CD4-positive, alpha-beta T cell treated with Interleukin-15 for 4 hours (primary cell): ENCODE measurements at regions not wholly inside any gene's neighbourhood (a gene's known extent, or its start where the extent isn't known, plus 50 kb on each side); places are given as distances from the start of the nearest gene placed in this dataset.
"Not testable (repeated sequence)": the region's sequence is repeated elsewhere in the genome, so short reads cannot be mapped to it uniquely, and the experiment has no call there.

Source experiments
- DNase-seq: peaks from one replicate; pipeline ENCODE4 v3.0.0-alpha.2; 2020; ENCODE audit warnings: low spot score

GRCh38 chr2:207216457-207216856 lies 50.7 kb upstream of the KLF7 start:
- DNase-seq = no peak

DNA sequence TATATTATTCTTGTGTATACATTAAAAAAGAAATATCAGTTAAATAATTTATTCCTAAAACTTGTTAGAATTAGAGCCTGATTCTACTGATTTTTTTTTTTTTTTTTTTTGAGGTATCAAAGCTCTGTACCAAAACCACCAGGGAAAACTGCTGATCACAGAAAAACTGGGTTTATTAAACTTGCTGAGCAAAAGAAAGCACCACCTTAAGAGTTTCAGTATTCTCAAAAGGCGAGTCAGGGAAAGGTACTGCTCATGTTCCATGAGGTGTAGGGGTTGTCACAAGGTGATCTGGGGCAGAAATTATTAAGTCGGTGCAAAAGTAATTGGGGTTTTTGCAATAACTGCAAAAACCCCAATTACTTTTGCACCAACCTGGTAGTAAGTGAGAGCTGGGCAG lies 51.7 kb upstream of the KLF7 start:
- no peak for DNase-seq

DNA sequence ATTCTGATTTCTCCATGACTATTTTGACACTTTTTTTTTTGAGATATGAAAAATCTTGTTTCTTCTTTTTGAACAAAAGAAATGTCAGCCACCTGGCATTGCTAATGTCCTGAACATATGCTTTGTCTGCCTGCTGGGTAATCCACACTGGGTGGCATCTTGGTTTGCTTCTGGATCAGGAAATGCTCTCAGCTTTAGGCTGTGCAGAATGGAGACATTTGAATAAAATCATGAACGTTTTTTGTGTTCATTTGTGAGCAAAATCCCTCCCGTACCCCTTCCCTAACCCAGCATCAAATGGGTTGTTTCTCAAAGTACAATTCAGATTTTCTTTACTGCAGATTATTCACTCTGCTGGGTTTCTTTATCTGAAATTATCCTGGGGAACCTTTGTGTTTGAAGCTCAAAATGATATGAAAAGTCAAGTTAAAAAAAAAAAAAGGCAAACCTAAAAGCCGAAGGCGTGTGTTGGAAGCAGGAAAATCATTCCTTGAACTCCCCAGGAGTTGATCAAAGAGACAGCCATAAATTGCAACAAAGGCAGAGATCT lies 53.4 kb upstream of the KLF7 start:
- DNase-seq = no peak

GRCh38 chr2:207219676-207220501 lies 54.1 kb upstream of the KLF7 start:
- DNase-seq = no peak

DNA sequence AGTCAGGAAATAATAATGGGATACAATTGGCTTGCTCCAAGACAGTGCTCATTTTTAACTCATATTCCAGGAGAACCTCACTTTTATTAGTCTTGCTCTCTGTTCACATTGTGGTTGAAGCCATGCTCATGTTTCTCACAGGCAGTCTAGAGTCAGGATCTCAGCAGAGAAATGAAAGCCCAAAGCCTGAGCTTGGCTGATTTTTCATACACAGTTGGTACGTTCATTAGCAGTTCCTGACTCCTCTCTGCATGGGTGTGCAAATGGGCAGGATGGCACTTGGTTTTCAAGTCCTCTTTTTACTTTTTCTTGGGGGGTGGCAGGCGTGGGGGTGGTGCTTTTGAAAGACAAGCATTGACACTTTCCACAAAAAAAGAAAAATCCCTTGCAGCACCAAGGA lies 56.0 kb upstream of the KLF7 start:
- no peak for DNase-seq

GRCh38 chr2:207223051-207223450 lies 57.3 kb upstream of the KLF7 start:
- DNase-seq = no peak

DNA sequence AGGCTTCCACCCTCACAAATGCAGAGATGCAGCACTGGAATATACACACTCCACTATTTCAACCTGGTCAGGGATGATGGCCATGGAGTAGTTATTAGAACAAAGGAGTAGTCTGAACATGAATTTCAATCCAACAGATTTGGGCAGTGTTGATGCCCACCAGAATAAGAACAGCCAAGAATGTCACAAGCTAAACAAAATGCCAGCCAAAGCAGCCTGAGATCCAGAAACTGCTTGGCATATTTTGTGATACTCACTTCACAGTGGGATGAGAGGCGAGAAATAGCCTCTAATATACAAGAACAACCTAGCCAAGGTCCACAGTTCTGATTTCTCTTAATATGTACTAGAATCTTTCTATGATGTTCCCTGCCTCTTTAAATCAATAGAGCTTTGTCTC lies 58.6 kb upstream of the KLF7 start:
- no peak for DNase-seq

GRCh38 chr2:207224791-207225482 lies 59.2 kb upstream of the KLF7 start:
- DNase-seq = no peak

DNA sequence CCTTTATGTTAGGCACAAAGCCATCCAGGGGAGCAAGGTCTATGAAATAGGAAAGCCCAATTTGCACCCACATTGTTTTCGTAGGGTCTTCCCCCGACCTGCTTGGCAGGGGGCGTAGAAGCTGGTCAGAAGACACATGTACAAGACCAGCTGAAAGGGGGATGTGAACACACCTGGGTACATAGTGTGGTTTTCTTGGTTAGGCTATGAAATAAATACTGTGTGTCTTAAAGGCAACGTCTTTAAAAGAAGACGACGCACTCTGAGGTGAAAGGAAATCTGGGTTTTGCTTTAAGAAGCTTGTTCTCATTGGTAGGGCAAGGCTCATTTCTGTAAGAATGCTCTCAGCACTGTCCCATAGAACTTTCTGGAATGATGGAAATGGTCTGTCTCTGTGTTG lies 60.0 kb upstream of the KLF7 start:
- DNase-seq = no peak

- DNase-seq = no peak
Observed at GRCh38 chr2:207226243-207226642, 60.5 kb upstream of the KLF7 start.

DNA sequence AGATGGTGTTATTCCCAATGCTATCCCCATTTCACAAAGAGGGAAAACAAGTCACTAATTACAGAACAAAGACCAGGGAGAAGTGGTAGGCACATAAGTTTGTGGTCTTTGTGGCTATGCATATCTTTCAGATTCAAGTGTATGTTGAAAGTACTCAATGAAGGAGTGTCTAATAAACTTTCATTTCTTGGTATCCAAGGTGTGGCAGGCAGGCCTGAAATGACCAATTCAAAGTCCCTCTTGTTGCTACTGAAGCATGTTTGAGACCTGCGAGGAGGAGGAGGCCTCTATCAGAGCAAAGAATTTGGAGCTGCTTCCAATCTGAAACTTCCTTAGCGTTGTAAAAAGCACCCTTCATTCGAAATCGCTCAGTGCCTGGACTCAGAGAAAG lies 60.9 kb upstream of the KLF7 start:
- DNase-seq = no peak

GRCh38 chr2:207227062-207227748 lies 61.5 kb upstream of the KLF7 start:
- no peak for DNase-seq

GRCh38 chr2:207227749-207228145 lies 62.0 kb upstream of the KLF7 start:
- no peak for DNase-seq

- DNase-seq = no peak
Observed at GRCh38 chr2:207228402-207228801, 62.7 kb upstream of the KLF7 start.

DNA sequence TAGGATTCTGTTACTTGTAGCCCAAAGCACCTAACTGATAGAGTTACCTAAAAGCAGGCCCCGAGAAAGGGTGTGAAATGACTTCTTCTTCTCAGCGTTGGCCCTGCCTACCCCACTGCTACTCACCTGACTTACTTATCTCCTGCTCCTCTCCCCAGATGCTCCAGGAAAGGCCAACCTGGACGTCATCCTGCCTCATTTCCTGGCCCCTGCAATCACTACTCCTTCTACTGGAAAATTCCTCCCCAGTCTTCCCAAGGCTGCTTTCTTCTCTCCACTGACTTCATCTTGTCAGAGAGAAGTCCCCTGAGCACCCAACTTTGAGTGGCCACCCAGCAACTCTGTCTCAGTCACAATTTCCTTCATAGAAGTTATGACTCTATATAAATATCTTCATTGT lies 63.4 kb upstream of the KLF7 start:
- DNase-seq = no peak

GRCh38 chr2:207230261-207231105 lies 64.7 kb upstream of the KLF7 start:
- DNase-seq = no peak

DNA sequence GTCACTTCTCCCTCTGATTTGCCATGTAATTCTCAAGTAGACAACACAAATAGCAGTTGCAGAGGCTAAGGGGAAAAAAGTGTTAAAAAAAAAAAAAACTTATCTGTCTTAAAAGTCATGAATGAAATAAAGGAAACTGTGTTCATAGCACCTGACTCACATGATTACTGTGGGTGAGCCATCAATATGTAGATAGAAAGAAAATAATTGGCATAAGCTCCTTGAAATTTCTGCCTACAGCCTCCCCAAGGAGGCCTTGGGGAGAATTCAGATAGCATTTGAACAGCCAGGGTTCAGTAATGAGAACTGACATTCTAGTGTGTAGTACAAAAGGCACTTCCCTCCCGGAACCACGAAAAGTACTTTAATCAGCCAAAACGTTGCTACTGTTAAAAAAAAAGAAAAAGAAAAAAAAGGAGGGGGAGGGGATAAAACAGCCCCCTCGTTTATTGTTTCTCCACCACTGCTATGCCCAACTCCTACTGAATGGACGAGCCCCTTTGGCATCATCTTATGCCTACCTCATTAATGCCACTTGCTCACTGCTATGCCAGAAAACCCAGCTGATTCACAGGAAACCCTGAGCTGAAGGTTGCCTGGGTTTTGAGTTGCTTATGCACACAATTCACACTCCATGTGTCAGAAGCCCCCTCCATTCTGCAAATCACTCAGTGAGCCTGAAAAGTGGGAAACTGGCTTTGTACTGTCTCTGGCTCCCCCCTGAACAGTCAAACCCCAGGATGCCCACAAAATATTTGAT lies 65.5 kb upstream of the KLF7 start:
- DNase-seq = no peak

GRCh38 chr2:207231967-207232366 lies 66.2 kb upstream of the KLF7 start:
- DNase-seq = no peak

DNA sequence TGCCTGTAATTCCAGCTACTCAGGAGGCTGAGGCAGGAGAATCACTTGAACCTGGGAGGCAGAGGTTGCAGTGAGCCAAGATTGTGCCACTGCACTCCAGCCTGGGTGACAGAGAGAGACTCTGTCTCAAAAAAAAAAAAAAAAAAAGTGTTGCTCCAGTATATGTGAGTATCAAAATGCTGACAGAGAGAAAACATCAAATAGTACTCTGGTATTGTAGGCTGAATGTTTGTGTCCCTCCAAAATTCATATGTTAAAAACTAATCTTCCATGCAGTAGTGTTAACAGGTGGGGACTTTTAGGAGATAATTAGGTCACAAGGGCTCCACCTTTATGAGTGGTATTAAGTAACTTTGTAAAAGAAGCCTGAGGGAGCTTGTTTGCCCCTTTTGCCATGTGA lies 67.4 kb upstream of the KLF7 start:
- not testable (repeated sequence) for DNase-seq

GRCh38 chr2:207233731-207234130 lies 68.0 kb upstream of the KLF7 start:
- no peak for DNase-seq

- no peak for DNase-seq
Observed at GRCh38 chr2:207235621-207236020, 69.9 kb upstream of the KLF7 start.
